WTC11 (cell line): ENCODE measurements at regions not wholly inside any gene's neighbourhood (a gene's known extent, or its start where the extent isn't known, plus 50 kb on each side); places are given as distances from the start of the nearest gene placed in this dataset.

ENCODE experiments used
- ATAC-seq: fragments of 200-7000 bp; cut with Tn5 transposase; 2 replicates; pipeline ENCODE4 v1.10.0; 2021; ENCODE audit warnings: mild to moderate bottlenecking, moderate library complexity
- CTCF ChIA-PET: fragments of 300-600 bp; sonication (Branson Sonifier 250); formaldehyde crosslinking; loops from one replicate; lab custom pipeline; 2021; ENCODE audit warnings: antibody characterized with exemption; lab: Charles Lee
- POLR2A ChIA-PET: fragments of 350-600 bp; sonication (Branson Sonifier 250); formaldehyde crosslinking; loops from one replicate; lab custom pipeline; 2021; ENCODE audit warnings: antibody characterized with exemption; lab: Charles Lee
- DNase-seq: peaks from one replicate; pipeline ENCODE4 v3.0.0; 2021; ENCODE audit warnings: low spot score
- H3K27ac Mint-ChIP-seq: 2 replicates; pipeline ENCODE4 v1.8.0; 2021; ENCODE audit warnings: mixed read lengths
- H3K27me3 Mint-ChIP-seq: 2 replicates; pipeline ENCODE4 v1.8.0; 2021; ENCODE audit warnings: low read depth, mild to moderate bottlenecking, moderate library complexity, mixed read lengths
- H3K36me3 Mint-ChIP-seq: 2 replicates; pipeline ENCODE4 v1.8.0; 2021; ENCODE audit warnings: mixed read lengths
- H3K4me1 Mint-ChIP-seq: 2 replicates; pipeline ENCODE4 v1.8.0; 2022; ENCODE audit warnings: mixed read lengths
- H3K4me3 Mint-ChIP-seq: 2 replicates; pipeline ENCODE4 v1.8.0; 2021; ENCODE audit warnings: mild to moderate bottlenecking, moderate library complexity, mixed read lengths
- H3K9me3 Mint-ChIP-seq: 2 replicates; pipeline ENCODE4 v1.8.0; 2021; ENCODE audit warnings: mixed read lengths
- CREM ChIP-seq: sonication (generic); formaldehyde crosslinking; IDR thresholded peaks from 2 replicates; pipeline ENCODE4 v1.8.1; 2022; ENCODE audit warnings: mild to moderate bottlenecking, missing genetic modification reagents, moderate library complexity
- FOXP1 ChIP-seq: sonication (generic); formaldehyde crosslinking; IDR thresholded peaks from 2 replicates; pipeline ENCODE4 v1.8.0; 2022; ENCODE audit warnings: missing genetic modification reagents, mild to moderate bottlenecking, moderate library complexity, borderline replicate concordance
- PRRX2 ChIP-seq: fragments of 250-450 bp; sonication (Bioruptor Pico); IDR thresholded peaks from 2 replicates; pipeline ENCODE4 v1.8.0; 2021; ENCODE audit warnings: mild to moderate bottlenecking
- SOX15 ChIP-seq: fragments of 250-450 bp; sonication (Bioruptor Pico); IDR thresholded peaks from 2 replicates; pipeline ENCODE4 v1.9.0; 2021; ENCODE audit warnings: mild to moderate bottlenecking
- ZNF121 ChIP-seq: sonication (generic); formaldehyde crosslinking; IDR thresholded peaks from 2 replicates; pipeline ENCODE4 v1.8.0; 2023; ENCODE audit warnings: missing genetic modification reagents
- ZNF219 ChIP-seq: sonication (generic); formaldehyde crosslinking; IDR thresholded peaks from 2 replicates; pipeline ENCODE4 v1.8.0; 2023; ENCODE audit warnings: missing genetic modification reagents, mild to moderate bottlenecking, borderline replicate concordance
- ZNF671 ChIP-seq: fragments of 250-450 bp; sonication (Bioruptor Pico); IDR thresholded peaks from 2 replicates; pipeline ENCODE4 v1.8.0; 2021; ENCODE audit warnings: mild to moderate bottlenecking
- TF ChIP-seq, protein P1 (sequence below): fragments of 250-450 bp; sonication (Bioruptor Pico); IDR thresholded peaks from 2 replicates; pipeline ENCODE4 v1.9.0; 2021; ENCODE audit warnings: mild to moderate bottlenecking
- TF ChIP-seq, protein P2 (sequence below): fragments of 250-450 bp; sonication (Bioruptor Pico); IDR thresholded peaks from 2 replicates; pipeline ENCODE4 v1.9.0; 2021; ENCODE audit warnings: mild to moderate bottlenecking, borderline replicate concordance
- TF ChIP-seq, protein P3 (sequence below): fragments of 250-450 bp; sonication (Bioruptor Pico); IDR thresholded peaks from 2 replicates; pipeline ENCODE4 v1.9.0; 2021; ENCODE audit warnings: mild to moderate bottlenecking
- TF ChIP-seq, protein P4 (sequence below): sonication (generic); formaldehyde crosslinking; IDR thresholded peaks from 2 replicates; pipeline ENCODE4 v1.8.0; 2022; ENCODE audit warnings: missing genetic modification reagents
- TF ChIP-seq, protein P5 (sequence below): sonication (generic); formaldehyde crosslinking; IDR thresholded peaks from 2 replicates; pipeline ENCODE4 v1.8.1; 2023; ENCODE audit warnings: mild to moderate bottlenecking, moderate library complexity, missing genetic modification reagents
- TF ChIP-seq, protein P6 (sequence below): sonication (generic); formaldehyde crosslinking; conservative IDR thresholded peaks from 2 replicates; pipeline ENCODE4 v1.8.1; 2022; ENCODE audit warnings: mild to moderate bottlenecking, missing genetic modification reagents
- TF ChIP-seq, protein P7 (sequence below): fragments of 200-600 bp; IDR thresholded peaks from 2 replicates; pipeline ENCODE4 v1.8.0; 2022; ENCODE audit warnings: antibody characterized with exemption

DNA sequence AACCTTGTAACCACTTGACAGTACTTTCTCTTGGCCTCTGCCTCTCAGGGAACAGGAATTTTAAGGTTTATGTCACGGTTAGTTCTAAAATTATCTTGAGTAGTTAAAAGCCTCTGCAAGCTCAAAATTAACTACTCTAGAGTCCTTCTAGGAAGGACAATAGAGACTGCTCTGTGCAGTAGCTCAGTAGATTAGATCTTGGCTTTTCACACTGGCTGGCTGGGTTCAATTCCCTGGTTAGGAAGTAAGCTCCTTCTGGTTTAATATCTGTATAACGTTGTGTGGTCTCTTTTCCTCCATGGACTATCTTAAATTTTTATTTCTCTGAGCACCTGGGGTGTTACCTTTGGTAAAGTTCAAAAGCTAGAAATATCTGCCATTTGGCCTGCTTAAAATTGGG is 109.2 kb downstream of the AASDHPPT start (continued):
- TF ChIP-seq, protein P1, sequence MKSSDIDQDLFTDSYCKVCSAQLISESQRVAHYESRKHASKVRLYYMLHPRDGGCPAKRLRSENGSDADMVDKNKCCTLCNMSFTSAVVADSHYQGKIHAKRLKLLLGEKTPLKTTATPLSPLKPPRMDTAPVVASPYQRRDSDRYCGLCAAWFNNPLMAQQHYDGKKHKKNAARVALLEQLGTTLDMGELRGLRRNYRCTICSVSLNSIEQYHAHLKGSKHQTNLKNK: no peak
- TF ChIP-seq PRRX2 (CRISPR knock-in tag): no peak
- TF ChIP-seq, protein P2, sequence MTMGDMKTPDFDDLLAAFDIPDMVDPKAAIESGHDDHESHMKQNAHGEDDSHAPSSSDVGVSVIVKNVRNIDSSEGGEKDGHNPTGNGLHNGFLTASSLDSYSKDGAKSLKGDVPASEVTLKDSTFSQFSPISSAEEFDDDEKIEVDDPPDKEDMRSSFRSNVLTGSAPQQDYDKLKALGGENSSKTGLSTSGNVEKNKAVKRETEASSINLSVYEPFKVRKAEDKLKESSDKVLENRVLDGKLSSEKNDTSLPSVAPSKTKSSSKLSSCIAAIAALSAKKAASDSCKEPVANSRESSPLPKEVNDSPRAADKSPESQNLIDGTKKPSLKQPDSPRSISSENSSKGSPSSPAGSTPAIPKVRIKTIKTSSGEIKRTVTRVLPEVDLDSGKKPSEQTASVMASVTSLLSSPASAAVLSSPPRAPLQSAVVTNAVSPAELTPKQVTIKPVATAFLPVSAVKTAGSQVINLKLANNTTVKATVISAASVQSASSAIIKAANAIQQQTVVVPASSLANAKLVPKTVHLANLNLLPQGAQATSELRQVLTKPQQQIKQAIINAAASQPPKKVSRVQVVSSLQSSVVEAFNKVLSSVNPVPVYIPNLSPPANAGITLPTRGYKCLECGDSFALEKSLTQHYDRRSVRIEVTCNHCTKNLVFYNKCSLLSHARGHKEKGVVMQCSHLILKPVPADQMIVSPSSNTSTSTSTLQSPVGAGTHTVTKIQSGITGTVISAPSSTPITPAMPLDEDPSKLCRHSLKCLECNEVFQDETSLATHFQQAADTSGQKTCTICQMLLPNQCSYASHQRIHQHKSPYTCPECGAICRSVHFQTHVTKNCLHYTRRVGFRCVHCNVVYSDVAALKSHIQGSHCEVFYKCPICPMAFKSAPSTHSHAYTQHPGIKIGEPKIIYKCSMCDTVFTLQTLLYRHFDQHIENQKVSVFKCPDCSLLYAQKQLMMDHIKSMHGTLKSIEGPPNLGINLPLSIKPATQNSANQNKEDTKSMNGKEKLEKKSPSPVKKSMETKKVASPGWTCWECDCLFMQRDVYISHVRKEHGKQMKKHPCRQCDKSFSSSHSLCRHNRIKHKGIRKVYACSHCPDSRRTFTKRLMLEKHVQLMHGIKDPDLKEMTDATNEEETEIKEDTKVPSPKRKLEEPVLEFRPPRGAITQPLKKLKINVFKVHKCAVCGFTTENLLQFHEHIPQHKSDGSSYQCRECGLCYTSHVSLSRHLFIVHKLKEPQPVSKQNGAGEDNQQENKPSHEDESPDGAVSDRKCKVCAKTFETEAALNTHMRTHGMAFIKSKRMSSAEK (CRISPR knock-in tag): no peak

DNA sequence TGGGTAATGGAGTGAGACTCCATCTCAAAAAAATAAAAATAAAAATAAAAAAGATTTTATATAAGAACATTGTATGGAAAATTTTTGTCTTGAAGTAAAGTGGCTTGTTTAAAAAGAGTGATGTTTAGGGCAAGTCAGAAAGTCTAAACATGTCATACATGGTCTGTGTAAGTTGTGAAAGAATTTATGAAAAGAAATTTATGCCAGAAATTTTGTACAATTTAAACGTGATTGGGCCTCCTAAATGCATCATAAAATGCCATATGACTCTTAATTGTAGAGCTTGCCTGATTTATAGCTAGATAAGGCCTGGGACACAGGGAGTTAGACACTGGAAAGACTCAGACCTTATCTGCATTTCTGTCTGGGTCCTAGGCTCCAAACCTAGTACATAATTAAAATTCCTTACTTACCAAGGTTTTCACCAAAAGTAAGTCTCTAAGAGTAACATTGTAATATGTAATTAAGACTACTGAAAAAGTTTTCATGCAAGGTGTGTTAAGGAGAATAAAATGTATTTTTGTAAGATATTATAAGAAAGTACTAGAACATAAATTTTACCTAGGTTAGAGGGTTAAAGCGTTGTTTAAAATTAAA is 110.5 kb downstream of the AASDHPPT start:
- Mint-ChIP-seq H3K27ac (no peak overlapping the region), H3K4me1 (no peaks in the 10 kb centered on the region), H3K36me3 (peaks cover 41% of the 10 kb centered on the region), H3K27me3 (no peaks in the 10 kb centered on the region), H3K4me3 (no peak overlapping the region), H3K9me3 (peaks cover 63% of the 10 kb centered on the region)
- ChIA-PET POLR2A (no interaction called here), CTCF (no interaction called here)
- ATAC-seq (no peak), DNase-seq (no peak)
- TF ChIP-seq, protein P2 (CRISPR knock-in tag): no peak
- TF ChIP-seq, protein P3, sequence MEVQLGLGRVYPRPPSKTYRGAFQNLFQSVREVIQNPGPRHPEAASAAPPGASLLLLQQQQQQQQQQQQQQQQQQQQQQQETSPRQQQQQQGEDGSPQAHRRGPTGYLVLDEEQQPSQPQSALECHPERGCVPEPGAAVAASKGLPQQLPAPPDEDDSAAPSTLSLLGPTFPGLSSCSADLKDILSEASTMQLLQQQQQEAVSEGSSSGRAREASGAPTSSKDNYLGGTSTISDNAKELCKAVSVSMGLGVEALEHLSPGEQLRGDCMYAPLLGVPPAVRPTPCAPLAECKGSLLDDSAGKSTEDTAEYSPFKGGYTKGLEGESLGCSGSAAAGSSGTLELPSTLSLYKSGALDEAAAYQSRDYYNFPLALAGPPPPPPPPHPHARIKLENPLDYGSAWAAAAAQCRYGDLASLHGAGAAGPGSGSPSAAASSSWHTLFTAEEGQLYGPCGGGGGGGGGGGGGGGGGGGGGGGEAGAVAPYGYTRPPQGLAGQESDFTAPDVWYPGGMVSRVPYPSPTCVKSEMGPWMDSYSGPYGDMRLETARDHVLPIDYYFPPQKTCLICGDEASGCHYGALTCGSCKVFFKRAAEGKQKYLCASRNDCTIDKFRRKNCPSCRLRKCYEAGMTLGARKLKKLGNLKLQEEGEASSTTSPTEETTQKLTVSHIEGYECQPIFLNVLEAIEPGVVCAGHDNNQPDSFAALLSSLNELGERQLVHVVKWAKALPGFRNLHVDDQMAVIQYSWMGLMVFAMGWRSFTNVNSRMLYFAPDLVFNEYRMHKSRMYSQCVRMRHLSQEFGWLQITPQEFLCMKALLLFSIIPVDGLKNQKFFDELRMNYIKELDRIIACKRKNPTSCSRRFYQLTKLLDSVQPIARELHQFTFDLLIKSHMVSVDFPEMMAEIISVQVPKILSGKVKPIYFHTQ (CRISPR knock-in tag): no peak
- no peak for TF ChIP-seq ZNF671 (CRISPR knock-in tag)
- TF ChIP-seq, protein P4, sequence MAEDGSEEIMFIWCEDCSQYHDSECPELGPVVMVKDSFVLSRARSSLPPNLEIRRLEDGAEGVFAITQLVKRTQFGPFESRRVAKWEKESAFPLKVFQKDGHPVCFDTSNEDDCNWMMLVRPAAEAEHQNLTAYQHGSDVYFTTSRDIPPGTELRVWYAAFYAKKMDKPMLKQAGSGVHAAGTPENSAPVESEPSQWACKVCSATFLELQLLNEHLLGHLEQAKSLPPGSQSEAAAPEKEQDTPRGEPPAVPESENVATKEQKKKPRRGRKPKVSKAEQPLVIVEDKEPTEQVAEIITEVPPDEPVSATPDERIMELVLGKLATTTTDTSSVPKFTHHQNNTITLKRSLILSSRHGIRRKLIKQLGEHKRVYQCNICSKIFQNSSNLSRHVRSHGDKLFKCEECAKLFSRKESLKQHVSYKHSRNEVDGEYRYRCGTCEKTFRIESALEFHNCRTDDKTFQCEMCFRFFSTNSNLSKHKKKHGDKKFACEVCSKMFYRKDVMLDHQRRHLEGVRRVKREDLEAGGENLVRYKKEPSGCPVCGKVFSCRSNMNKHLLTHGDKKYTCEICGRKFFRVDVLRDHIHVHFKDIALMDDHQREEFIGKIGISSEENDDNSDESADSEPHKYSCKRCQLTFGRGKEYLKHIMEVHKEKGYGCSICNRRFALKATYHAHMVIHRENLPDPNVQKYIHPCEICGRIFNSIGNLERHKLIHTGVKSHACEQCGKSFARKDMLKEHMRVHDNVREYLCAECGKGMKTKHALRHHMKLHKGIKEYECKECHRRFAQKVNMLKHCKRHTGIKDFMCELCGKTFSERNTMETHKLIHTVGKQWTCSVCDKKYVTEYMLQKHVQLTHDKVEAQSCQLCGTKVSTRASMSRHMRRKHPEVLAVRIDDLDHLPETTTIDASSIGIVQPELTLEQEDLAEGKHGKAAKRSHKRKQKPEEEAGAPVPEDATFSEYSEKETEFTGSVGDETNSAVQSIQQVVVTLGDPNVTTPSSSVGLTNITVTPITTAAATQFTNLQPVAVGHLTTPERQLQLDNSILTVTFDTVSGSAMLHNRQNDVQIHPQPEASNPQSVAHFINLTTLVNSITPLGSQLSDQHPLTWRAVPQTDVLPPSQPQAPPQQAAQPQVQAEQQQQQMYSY (CRISPR knock-in tag): no peak
- TF ChIP-seq, protein P5, sequence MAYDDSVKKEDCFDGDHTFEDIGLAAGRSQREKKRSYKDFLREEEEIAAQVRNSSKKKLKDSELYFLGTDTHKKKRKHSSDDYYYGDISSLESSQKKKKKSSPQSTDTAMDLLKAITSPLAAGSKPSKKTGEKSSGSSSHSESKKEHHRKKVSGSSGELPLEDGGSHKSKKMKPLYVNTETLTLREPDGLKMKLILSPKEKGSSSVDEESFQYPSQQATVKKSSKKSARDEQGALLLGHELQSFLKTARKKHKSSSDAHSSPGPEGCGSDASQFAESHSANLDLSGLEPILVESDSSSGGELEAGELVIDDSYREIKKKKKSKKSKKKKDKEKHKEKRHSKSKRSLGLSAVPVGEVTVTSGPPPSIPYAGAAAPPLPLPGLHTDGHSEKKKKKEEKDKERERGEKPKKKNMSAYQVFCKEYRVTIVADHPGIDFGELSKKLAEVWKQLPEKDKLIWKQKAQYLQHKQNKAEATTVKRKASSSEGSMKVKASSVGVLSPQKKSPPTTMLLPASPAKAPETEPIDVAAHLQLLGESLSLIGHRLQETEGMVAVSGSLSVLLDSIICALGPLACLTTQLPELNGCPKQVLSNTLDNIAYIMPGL (CRISPR knock-in tag): no peak
- TF ChIP-seq, protein P6, sequence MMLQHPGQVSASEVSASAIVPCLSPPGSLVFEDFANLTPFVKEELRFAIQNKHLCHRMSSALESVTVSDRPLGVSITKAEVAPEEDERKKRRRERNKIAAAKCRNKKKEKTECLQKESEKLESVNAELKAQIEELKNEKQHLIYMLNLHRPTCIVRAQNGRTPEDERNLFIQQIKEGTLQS (CRISPR knock-in tag): no peak
- TF ChIP-seq ZNF121: no peak
- TF ChIP-seq CREM (CRISPR knock-in tag): no peak
- TF ChIP-seq, protein P7, sequence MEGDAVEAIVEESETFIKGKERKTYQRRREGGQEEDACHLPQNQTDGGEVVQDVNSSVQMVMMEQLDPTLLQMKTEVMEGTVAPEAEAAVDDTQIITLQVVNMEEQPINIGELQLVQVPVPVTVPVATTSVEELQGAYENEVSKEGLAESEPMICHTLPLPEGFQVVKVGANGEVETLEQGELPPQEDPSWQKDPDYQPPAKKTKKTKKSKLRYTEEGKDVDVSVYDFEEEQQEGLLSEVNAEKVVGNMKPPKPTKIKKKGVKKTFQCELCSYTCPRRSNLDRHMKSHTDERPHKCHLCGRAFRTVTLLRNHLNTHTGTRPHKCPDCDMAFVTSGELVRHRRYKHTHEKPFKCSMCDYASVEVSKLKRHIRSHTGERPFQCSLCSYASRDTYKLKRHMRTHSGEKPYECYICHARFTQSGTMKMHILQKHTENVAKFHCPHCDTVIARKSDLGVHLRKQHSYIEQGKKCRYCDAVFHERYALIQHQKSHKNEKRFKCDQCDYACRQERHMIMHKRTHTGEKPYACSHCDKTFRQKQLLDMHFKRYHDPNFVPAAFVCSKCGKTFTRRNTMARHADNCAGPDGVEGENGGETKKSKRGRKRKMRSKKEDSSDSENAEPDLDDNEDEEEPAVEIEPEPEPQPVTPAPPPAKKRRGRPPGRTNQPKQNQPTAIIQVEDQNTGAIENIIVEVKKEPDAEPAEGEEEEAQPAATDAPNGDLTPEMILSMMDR: no peak
- no peak for TF ChIP-seq SOX15 (CRISPR knock-in tag)
- no peak for TF ChIP-seq FOXP1 (CRISPR knock-in tag)
- no peak for TF ChIP-seq ZNF219 (CRISPR knock-in tag)
